ENCODE measurements at regions not wholly inside any gene's neighbourhood (a gene's known extent, or its start where the extent isn't known, plus 50 kb on each side); places are given as distances from the start of the nearest gene placed in this dataset.

DNA sequence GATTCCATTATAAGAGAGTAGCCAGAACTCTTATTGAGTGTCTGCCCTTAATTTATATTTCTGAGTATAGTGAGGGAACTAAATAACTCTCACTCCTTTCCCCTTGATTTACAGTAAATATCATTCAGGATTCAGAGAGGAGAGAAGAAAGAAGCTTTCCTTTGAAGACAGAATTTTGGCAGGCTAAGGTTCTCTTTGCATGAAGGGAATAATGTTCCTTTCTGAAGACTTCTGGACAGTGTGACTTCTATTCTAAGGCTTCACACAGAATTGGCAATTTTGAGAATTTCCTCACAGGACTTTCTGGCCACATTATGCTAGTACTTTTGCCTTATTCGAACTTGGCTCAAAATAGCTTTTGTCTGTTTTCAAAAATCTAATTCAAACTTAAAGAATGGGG is 352.2 kb upstream of the FBXO33 start:
- TF ChIP-seq TCF7L2 (IDR thresholded peaks at IDR 0.05; ENCODE audit: low read depth, low read length), result no peak
- TF ChIP-seq, protein P1, sequence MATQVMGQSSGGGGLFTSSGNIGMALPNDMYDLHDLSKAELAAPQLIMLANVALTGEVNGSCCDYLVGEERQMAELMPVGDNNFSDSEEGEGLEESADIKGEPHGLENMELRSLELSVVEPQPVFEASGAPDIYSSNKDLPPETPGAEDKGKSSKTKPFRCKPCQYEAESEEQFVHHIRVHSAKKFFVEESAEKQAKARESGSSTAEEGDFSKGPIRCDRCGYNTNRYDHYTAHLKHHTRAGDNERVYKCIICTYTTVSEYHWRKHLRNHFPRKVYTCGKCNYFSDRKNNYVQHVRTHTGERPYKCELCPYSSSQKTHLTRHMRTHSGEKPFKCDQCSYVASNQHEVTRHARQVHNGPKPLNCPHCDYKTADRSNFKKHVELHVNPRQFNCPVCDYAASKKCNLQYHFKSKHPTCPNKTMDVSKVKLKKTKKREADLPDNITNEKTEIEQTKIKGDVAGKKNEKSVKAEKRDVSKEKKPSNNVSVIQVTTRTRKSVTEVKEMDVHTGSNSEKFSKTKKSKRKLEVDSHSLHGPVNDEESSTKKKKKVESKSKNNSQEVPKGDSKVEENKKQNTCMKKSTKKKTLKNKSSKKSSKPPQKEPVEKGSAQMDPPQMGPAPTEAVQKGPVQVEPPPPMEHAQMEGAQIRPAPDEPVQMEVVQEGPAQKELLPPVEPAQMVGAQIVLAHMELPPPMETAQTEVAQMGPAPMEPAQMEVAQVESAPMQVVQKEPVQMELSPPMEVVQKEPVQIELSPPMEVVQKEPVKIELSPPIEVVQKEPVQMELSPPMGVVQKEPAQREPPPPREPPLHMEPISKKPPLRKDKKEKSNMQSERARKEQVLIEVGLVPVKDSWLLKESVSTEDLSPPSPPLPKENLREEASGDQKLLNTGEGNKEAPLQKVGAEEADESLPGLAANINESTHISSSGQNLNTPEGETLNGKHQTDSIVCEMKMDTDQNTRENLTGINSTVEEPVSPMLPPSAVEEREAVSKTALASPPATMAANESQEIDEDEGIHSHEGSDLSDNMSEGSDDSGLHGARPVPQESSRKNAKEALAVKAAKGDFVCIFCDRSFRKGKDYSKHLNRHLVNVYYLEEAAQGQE (IDR thresholded peaks at IDR 0.05; ENCODE audit: insufficient read depth in 1 of 2, low read depth in 2 of 2, low read length in 1 of 2), result no peak

Measured in Panc1 (cell line).